SHP77 (cell line): ENCODE measurements at regions not wholly inside any gene's neighbourhood (a gene's known extent, or its start where the extent isn't known, plus 50 kb on each side); places are given as distances from the start of the nearest gene placed in this dataset.

Source experiments
- DNase-seq, 2 experiments: peaks; one replicate each; lab custom pipeline; 2025; lab: John Stamatoyannopoulos, UW

DNA sequence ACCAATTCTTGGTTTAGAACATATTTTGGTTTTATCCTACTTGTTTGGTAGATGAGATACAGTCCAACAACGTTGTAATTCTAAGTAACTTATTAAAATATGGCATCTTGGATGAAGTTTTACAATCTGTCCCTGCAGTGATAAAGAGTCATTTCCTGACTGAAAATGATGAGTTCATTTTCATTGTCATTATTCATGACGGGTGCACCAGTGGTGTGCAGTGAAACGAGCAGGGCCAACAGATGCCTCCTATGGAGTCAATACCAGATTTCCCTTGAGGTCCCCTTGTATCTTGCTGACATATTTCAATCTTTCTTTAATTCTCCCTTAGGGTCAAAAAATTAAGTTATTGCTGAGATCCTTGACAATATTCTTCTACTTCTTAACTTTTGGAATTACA is 438.5 kb downstream of the LRIG3 start:
- DNase-seq = no peak

DNA sequence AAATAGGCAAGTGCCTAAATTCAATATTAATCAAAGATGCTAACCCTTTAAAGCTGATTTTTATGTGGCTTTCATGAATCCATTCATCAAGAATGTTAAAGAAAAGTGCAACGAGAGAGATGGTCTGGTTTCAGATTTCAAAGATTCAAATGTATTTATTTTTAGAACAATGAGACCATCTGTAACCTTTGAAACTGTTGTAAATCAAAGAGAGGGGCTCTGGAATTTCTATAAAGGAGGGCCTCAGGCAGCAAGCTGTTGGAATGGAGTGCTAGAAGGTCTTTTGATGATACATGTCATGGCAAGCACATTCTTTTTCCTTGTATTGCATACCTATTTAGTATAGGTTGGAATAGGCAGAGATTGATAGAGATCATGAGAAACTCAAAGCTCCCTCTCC is 433.0 kb downstream of the LRIG3 start:
- no peak for DNase-seq

DNA sequence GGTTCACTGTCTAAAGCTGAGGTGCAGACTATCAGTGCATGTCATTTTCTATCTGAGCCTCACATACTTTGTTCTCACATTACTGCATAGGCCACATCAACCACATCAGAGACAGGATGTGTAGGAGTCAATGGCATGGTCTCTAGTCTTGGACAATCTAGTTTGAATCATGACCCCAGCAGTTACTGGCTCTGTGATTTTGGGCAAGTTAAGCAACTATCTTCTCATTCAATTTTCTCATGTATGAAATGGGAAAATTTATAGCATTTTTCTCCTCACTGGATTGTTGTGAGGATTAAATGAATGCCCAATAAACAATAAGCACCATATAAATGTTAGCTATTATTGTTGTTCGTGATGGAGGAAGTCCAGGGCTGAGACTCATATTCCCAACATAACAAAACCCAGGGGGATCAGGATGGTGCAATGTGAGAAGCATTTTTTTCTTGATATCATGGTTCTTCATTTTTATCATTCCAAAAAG is 432.6 kb downstream of the LRIG3 start:
- no peak for DNase-seq

DNA sequence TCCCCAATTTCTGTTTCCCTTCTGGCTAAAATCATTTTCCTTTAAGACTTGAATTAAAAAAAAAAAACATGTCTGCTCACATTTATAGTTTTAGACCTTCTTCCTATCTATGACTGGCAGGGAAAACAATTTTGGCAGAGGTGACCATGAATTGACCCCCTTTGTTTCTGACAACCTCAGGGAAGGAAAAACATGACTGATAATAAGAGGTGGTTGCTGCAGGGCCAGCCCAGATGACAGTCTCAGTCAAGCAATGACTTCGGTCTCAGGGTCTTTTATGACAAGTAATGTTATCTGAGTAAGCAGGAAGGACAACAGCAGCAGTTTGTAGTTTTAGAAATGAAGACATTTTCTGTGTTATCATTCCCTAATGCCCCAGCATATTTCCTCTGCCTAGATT is 430.9 kb downstream of the LRIG3 start:
- no peak for DNase-seq

DNA sequence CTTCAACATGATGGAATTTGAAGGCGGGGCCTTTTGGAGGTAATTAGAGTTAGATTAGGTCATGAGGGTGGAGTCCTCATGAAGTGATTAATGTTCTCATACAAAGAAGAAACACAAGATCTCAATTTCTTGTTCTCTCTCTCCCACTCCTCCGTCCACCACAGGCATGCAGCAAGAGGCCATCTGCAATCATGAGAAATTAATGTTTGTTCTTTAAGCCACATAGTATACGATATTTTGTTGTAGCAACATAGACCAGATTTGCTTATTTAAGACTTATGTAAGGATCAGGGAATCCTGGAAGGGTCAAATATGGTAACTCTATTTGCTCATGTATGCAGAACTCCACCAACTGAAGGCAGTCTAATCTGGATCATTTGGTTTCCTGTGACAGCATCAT is 429.0 kb downstream of the LRIG3 start:
- no peak for DNase-seq

DNA sequence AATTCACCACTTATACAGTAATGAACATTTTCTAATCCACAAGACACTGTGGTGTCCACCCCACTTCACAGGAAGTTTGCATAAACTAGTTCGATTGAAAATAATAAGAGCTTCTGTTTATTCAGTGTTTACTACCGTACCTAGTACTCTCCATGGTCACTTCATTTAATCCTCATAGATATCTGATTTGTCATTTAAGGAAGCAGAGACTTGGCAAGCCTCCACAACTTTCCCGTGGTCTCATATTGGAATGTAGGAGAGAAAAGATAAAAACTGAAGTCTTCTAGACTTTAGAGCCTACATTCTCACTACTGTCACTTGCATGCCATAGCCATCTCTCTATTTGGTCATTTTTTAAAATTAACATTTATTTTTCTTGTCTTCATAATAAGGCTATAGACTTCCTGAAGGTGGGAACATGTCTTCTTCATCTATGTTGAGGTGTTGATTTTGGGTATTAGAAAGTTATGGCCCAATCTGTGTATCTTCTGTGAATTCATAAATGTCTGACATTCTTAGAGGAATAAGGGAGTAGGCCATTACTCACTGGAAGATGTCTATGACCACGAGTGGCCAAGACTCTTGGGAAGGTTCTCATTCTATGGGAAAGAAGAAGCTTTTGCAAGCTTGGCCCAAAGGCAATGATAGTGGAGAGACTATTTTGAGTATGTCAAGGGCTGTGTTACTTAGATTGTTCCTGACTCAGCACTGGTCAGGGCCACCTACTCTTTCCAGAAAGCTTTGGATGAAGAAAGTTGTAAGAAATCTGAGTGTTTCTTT is 423.7 kb downstream of the LRIG3 start:
- DNase-seq = no peak

DNA sequence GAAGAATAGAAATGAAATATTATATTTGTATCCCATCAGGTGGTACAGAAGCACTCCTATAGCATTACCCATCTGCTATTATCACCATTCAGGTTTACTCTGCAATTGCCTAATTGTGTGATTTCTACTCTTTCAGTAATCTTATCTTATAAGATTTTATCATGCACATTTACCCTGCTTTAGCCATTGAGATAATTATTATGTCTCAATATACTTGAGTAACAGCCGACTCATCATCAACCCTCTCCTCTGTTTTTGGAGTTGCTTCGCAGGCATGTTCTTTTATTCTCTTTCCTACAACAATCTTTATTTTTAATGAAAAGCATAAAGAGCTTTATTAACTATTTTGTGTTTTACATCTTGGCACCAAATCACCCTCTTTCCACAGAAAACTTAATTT is 419.9 kb downstream of the LRIG3 start:
- DNase-seq = no peak

DNA sequence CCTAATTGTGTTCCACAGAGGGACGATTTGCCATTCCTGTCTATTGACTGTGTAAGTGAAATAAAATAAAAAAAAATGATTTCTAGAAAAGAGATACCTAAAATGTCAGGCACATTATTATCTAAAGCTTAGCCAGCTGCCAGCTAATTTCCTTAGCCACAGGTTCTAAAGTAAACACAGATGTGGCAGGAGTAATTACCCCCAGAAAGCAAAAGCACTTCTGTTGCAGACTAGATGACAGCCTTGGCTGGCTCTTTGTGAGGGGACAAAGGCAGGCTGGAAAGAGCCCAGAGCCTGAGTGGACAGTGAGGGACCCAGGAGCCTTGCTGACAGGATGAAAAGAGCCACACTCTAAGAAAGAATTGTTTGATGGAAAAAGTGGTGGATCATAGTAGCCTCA is 418.1 kb downstream of the LRIG3 start:
- peak; percentile 66 to 68 for DNase-seq

DNA sequence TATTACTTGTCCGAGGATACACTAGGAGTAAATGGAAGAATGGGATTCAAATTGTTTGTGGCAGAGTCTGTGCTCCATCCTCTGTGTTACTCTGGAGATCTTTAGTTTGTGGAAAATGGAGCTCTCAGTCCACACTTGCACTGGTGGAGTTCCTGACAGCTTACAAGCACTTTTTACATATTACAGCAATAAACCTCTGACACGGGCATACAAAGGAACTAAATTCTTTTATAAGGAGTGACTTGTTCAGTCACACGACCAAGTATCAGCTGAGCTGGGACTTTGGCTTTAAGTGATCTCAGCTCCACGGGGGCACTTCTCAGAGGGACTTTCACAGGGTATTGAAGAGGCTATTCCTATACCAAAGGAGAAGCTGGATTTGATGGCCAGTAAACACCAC is 417.5 kb downstream of the LRIG3 start:
- DNase-seq = no peak

DNA sequence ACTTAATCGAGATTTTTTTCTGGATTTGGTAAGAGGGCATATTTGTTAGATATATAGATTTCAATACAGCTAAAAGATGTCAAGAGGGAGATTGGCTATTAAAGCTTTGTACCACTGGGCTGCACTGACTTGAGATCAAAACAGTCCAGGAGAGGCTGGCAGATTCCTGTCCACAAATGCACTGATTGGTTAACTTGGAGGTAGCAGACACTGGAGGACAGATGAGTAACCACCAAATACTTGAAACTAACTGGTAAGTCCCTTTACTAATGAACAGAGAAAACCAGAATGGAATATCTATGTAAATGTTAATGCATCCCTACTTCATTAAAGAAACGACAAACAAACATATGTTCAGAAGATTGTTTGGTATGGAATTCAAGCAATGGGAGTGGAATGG is 416.6 kb downstream of the LRIG3 start:
- no peak for DNase-seq

DNA sequence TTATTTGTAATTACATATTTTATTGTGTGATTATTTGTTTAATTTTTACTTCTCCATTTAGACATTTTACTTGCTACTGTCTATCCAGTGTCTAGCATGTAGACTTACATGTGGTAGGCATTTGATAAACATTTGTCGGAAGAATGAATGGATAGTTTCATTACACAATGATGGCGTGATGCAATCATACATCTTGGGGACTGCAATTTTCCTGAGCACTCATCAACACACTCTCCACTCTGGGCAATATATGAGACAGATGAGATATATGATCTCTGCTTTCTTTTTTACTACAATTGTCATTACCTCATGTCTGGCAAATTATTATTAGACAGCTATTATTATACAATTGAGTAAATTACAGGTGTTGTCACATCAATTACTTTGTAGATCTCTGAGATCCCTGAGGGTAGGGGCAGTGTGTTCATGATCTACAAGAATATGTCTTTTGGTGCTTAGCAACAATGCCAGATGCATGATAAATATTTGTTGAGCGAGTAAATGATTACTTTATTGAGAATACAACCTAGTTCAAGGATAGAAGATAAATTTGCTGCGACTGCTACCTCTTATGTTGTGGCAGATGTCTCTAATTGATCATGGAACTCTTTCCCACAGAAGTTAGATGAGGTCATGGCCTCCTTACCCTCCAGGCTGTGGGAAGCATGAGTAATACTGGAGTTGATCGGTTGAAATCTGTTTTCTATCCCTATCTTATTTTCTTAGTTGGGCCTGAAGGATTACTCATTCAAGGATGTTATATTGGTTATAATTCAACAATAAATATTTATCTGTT is 416.0 kb downstream of the LRIG3 start:
- no peak for DNase-seq

DNA sequence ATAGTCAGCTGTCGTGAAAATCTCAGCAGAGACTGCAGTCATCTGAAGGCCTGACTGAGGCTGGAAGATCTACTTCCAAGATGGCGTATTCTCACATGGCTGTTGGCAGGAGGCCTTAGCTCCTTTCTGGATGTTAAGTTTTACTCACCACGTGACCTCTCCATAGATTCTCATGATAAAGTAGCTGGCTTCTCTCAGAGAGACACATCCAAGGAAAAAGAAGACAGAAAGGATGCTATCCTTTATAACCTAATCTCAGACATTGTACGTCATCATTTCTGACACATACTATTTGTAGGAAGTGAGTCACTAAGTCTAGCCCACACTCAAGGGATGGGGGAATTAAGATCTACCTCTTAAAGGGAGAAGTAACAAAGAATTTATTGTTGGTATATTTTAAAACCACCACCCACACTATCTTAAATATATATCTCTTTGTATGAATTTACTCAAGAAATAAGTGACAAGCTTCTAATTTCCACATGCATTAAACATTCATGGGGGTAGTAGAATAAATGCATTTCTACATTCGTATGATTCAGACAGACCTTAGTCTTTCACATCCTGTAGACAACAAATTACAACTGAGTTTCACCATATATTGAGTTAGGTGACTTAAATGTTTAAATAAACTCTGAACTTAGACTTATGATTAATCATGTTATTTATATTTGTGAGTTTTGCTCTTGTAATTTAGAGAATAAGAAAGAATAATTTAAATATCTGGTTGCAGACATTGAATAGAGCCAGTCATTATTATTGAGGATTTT is 411.0 kb downstream of the LRIG3 start:
- DNase-seq = no peak

DNA sequence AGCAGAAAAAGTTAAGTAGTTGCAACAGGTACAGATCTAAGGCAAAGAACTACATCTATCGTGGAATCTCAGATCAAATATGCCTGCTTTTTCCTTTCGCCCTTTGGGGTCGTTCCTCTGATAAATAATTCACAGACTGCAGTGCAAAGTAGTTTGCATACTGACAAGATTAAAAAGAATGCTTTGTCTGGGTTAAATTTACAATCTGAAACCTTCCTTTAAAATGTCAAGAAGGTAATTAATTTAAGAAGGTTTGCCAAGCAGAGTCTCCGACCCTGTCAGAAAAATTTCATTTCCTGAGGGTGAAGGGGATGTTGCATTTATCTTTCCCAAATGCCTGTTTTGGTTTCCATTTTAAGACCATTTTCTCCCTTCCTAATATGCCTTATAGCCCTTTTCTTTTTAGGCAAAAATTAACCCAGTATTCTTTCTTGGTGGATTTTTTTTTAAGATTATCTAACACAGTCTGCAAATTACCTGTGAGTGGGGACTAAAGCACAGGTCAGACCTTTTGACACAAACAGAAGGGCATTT is 406.9 kb downstream of the LRIG3 start:
- no peak for DNase-seq

DNA sequence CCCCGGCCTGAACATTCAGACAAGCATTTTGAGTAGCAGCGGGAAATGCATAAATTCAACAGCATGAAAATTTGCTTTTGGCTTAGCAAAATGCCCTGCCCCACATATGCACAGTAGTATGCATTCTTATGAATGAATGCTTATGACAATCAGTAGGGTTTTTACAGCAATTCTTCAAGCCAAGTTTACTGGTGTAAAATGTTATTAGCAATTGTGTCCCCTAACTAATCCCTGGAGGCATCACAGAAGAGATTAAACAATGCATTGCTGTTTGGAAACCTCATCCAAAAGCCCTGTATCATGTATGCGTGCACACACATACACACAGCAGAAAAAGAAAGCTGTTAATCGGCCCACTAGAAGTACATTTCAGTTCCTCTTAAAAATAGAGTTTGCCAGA is 406.5 kb downstream of the LRIG3 start:
- DNase-seq = no peak

DNA sequence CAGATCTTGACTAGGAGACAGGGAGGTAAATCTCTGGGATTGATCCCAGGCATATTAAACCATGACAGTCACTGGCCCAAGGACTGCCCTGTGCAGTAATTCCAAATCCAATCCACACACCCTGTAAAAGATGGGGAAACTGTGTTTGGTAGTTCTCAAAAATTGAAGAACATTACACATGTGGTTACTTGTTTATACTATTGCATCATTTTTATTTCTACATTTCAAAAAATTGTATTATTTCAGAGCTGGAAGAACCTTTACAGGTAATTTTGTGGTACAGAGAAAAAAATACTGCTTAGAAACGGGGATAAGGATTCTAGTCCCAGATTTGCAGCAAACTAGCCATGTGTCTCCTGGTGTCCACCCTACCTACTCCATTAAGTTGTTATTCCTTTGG is 400.5 kb downstream of the LRIG3 start:
- DNase-seq = no peak

DNA sequence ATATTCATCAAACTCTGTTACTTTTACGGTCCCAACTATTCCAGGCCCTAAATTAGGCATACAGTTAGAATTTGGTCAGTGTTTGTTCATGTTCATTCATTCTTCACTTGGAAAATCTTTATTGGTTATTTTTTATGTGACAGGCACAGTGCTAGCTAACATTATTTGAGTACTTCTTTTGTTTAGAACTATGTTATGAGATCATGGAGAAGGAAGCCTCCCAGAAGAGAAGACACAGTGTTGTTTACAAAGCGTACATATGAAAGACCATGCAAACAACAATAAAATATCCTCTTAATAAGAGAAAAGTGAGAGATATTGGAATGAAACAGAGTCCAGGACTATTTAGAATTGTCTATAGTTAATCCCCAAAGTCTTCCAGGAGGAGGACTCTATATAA is 399.2 kb downstream of the LRIG3 start:
- no peak for DNase-seq

DNA sequence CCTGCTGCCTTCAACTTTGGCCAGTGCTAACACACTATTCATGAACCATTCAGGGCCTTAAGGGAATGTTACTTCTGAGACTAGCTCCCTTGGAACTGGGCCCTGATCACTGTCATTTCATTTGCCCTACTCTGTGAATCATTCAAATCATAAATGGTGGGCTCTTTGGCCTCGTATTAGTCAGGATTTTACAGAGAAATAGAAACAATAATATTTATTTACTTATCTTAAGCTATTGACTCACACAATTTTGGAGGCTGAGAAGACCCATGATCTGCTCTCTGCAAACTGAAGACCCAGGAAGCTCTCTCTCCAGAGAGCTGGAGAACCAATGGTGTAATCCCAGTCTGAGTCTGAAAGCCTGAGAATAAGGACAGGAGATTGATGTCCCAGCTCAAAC is 398.5 kb downstream of the LRIG3 start:
- no peak for DNase-seq

DNA sequence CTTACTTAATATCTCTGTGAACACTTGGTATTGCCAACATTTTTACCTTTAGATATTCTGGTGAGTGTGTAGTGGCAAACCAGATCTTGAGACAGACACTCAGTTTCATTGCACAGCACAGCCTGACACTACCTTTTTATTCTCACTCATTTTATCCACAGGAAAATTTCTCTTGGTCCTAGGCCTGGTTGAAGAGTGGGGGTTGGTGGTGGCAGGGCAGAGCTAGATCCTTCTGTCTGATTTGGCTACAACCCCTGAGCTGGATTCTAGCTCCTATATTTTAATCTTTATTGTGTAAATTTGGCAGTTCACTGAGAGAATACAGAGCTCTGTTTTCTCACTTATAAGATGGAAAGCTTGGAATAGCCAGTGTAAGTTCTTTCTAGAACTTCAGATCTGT is 396.9 kb downstream of the LRIG3 start:
- no peak for DNase-seq

DNA sequence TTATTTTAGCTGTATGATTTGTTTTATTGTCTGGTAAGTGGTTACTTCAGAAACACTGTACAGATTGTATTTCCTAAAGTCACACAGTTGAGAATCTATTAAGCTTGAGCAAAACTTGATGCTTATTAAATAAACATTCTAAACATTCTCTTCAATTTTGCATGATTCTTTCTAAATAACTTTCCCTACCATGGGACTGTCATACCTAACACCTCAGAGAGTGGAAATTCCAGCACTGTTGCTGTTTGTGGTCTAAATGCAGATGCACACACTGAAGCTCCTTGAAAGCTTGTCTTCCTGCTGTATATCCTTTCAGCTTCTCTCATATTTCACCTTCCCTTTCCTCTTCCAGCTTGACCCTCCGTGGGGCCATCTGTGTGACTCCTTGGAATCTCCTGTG is 392.0 kb downstream of the LRIG3 start:
- no peak for DNase-seq

DNA sequence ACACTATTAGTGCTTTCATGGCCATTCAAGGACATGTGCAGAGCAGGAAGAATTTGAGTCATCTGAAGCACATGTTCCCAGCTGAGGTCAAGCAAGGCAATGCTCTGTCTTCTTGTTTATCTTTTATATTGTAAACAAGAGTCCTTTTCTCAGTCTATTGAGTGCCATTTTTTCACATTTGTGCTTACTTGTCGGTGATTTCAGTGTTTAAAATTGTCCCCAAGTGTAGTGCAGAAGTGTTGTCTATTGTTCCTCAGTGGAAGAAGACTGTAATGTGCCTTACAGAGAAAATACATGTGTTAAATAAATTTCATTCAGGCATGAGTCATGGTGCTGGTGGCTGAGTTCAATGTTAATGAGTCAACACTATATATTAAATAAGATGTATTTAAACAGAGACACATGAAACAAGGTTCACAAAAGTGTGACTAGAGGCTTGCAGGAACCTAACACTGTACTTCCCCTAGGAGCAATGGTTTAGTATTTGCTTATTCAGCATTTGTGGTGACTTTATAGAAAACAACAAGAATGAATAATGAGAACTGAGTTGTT is 391.1 kb downstream of the LRIG3 start:
- no peak for DNase-seq

DNA sequence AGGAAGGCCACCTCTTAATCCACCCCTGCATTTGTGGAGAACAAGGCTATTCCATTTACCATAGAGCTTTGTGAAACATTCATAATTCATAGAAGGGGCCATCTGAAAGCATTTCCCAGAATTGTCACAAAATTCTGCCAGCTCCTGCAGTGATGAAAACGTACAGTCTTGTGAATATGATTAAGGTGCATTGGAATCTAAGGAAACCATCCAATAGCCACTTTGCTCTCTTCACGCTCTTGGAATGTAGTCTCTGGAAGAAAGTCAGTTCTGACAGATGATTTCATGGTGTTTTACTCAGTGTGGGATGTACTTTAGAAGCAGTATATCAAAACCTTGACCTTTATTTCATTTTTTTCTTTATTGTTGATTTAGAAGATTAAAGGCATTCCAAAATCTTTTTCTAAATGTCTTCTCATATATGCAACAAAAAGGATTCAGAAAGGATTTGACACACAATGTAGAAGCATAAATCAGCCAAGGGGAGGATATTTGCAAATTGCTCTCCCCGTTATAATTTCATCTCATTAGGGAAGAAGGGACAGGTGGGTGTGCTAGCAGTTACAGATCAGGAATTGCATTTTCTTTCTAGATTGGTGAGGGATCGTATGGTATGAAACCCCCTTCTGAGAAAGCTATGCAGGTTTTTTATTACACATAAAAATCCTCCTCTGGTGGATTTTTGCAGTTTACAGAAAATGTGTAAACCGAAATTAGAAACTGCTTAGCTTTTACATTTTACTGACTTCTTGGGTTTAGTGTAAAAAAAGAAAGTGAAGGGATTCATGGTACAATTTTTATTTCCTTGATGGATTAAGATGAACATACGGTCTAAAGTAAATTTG is 390.2 kb downstream of the LRIG3 start:
- no peak for DNase-seq
